IPS-18c (cell line): ENCODE measurements at regions not wholly inside any gene's neighbourhood (a gene's known extent, or its start where the extent isn't known, plus 50 kb on each side); places are given as distances from the start of the nearest gene placed in this dataset.

ENCODE experiments used
- H3K4me3 ChIP-seq: 2 replicates; pipeline ENCODE4 v1.7.0; 2013; ENCODE audit warnings: low read depth, mild to moderate bottlenecking, low read length, moderate library complexity; ENCODE audit not compliant: insufficient read depth
- H3K9me3 ChIP-seq: one replicate; pipeline ENCODE4 v1.6.1; 2013; ENCODE audit warnings: mild to moderate bottlenecking, low read length, moderate library complexity; ENCODE audit not compliant: control insufficient read depth, insufficient read depth

- H3K9me3 ChIP-seq: peaks cover 2% of the 10 kb centered on the region
- H3K4me3 ChIP-seq: no peak overlapping the region
Measured at GRCh38 chr16:66154801-66155200, 211.7 kb upstream of the CDH5 start.

- H3K4me3 ChIP-seq: no peak overlapping the region
- H3K9me3 ChIP-seq: peaks cover 2% of the 10 kb centered on the region
Measured at GRCh38 chr16:66152823-66153393, 213.6 kb upstream of the CDH5 start.

DNA sequence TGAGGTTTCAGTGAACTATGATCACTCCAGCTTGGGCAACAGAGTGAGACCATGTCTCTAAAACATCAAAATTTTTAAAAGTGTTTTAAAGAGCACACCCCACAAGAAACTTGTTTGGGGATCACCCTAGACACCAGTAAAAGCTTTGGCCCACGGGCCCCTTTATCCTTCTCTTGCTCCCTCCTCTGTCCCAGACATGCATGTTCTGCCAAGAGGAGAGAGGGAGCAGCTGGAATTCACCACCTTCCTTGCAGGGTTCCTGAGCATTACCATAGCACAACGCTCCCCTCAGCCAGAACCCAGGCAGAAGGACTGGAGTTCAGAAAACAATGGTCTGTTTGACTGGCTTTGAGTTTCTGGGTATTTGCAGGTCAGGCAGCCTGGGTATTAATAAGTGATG lies 214.3 kb upstream of the CDH5 start:
- H3K9me3 ChIP-seq: peaks cover 2% of the 10 kb centered on the region

GRCh38 chr16:66150698-66151482 lies 215.6 kb upstream of the CDH5 start:
- H3K9me3 ChIP-seq: peaks cover 2% of the 10 kb centered on the region
- H3K4me3 ChIP-seq: no peak overlapping the region

More for the DNA sequence above, 214.3 kb upstream of the CDH5 start:
- H3K4me3 ChIP-seq: no peak overlapping the region

DNA sequence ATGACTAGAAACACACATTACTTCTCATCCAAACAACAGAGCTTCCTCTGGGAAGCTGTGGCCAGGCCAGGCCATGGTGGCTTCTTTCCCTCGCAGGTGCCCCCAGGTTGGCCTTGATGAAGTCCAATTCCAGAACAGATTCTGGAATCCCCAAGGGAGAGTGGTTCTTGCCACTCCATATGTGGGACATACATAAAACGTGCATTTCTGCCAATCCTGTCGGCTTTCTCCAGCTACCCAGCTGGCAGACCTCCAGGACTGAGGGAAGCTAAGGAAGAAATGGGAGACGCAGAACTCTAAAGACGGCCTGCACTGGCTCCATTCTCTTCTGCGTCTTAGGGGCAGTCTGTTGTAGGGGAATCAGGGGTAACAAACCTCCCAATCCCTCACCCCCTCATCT lies 219.2 kb upstream of the CDH5 start:
- H3K4me3 ChIP-seq: no peak overlapping the region

DNA sequence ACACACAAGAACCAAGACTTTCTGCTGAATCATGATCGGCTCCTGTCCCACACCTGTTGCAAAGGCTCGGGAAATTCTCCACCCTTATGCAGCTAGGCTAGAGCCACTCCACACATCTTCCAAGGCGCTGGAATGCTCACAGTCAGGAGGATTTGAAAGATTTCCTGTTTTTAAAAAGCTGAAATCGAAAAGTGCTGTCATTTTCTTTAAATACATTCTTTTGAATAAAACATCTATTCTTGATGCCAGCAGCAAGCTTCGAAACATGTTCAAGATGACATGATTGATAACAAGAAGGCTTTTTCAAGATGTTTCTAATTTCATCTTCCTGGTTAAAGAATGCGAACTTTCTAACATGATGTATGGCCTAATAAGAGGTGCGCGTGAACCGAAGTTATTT lies 219.7 kb upstream of the CDH5 start:
- H3K9me3 ChIP-seq: peaks cover under 1% of the 10 kb centered on the region
- H3K4me3 ChIP-seq: no peak overlapping the region

More for the DNA sequence above, 219.2 kb upstream of the CDH5 start:
- peaks cover 2% of the 10 kb centered on the region for H3K9me3 ChIP-seq

DNA sequence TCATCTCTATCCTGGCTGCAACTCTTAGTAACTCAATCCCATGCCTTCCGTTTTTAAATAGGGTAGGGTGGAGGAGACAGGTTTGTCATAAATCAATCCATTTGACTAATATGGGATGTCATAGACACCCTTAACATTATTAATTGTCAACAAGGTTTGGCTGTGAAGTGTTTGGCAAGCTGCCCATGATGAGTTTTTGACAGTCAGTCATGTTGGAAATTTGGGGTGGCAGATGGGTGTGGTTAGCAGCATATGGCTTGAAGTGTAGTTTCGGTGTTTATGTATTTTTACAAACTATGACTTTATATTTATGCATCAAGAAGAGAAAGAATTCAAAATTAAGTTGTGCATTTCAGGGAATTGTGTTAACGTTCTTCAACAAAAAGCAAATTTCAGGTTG lies 221.8 kb upstream of the CDH5 start:
- no peaks in the 10 kb centered on the region for H3K9me3 ChIP-seq
- no peak overlapping the region for H3K4me3 ChIP-seq

- H3K4me3 ChIP-seq: no peak overlapping the region
Measured at GRCh38 chr16:66143415-66143814, 223.1 kb upstream of the CDH5 start.

DNA sequence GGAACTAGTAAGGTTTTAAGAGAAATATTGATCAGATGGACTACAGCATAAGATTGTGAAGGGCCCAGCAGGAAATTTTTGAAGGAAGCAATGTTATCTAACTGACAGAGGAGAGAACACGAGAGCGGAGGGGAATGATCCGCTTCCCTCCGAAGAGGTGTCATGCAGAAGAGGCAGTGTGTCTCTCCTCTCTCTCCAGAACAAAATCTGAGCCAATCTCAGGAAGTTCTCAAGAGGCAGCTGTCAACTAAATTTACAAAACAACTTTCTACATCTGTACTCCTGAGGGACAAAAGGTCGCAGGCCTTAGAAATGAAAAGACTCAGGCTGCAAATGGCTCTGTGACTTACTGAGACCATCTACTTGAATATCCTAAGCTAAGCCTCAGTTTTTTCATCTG lies 224.6 kb upstream of the CDH5 start:
- H3K9me3 ChIP-seq: no peaks in the 10 kb centered on the region
- no peak overlapping the region for H3K4me3 ChIP-seq

More at GRCh38 chr16:66143415-66143814, 223.1 kb upstream of the CDH5 start:
- no peaks in the 10 kb centered on the region for H3K9me3 ChIP-seq

DNA sequence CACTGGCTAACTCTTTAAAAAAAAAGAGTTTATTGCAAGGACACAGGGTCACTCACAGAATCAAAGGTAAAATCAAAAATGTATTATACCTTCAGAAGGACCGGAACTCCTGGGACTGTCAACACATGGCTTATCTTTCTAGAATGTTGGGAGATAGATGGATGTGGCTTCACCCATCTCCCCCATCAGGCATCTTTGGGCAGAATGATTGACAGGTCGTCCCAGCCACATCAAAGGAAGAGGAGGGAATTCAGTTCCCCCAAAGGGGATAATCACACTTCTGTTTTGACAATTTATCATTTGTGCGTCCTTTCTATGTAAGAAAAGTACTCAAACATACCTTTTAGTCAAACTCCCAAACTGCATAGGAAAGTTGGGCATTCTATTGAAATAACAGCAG lies 228.6 kb upstream of the CDH5 start:
- Histone ChIP-seq H3K4me3 (no peak overlapping the region), H3K9me3 (no peaks in the 10 kb centered on the region)

DNA sequence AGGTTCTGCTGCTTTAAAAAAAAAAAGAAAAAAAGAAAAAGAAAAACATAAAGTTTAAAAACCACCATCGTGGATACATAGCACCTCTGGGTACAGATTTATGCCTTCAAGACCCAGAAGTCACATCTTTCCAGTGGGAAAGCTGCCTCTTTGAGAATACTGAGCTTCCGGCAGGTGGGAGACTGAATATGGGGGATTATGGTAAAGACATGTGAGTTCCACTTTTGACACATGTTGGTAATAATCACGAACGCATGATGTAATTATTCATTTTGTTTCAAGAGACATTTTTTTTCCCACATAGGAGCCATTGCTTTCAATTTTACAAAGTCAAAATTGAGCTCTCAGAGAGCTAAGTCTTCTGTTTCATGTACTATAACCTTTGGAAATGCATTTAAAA lies 229.7 kb upstream of the CDH5 start:
- Histone ChIP-seq H3K4me3 (no peak overlapping the region), H3K9me3 (no peaks in the 10 kb centered on the region)

- Histone ChIP-seq H3K9me3 (no peaks in the 10 kb centered on the region), H3K4me3 (no peak overlapping the region)
Measured at GRCh38 chr16:66135838-66136237, 230.7 kb upstream of the CDH5 start.

GRCh38 chr16:66135421-66135831 lies 231.1 kb upstream of the CDH5 start:
- no peaks in the 10 kb centered on the region for H3K9me3 ChIP-seq

DNA sequence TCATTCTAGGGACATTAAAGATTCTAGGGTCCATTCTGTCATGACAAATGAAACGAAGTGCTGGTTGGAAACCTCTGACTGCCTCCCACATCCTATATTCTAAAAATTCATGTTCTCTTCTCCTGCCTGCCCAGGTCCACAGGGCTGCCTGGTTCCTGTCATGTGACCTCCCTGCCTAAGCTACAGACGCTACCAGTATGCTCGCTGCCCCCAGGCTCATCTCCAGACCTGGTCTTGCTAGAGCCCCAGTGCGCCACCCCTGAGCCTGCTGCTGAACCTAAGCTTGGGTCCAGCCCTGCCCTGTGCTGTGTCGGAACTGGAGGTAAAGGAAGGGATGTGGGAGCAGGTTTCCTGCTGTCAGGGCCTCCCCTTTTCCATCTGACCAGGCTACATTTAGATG lies 231.6 kb upstream of the CDH5 start:
- Histone ChIP-seq H3K4me3 (no peak overlapping the region), H3K9me3 (no peaks in the 10 kb centered on the region)

More at GRCh38 chr16:66135421-66135831, 231.1 kb upstream of the CDH5 start:
- no peak overlapping the region for H3K4me3 ChIP-seq

GRCh38 chr16:66133643-66134338 lies 232.7 kb upstream of the CDH5 start:
- Histone ChIP-seq H3K9me3 (no peaks in the 10 kb centered on the region), H3K4me3 (no peak overlapping the region)

DNA sequence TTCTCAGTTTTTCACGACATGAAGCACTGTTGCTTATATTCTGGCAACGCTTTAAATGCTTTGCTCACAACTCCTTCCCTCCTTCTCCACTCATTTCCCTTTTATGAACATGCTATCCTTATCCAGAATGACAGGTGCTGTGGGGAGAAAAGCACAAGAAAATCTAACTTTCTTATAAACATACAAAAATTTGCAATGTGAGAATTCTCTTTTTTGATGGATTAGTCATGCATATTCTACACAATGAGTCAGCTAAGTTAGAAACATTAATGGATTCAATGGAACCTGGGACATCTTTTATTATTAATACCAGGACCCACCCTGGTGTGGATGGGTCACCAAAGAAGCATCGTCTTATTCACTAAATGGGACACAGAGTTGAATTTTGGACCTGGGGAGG lies 234.6 kb upstream of the CDH5 start:
- H3K4me3 ChIP-seq: no peak overlapping the region

DNA sequence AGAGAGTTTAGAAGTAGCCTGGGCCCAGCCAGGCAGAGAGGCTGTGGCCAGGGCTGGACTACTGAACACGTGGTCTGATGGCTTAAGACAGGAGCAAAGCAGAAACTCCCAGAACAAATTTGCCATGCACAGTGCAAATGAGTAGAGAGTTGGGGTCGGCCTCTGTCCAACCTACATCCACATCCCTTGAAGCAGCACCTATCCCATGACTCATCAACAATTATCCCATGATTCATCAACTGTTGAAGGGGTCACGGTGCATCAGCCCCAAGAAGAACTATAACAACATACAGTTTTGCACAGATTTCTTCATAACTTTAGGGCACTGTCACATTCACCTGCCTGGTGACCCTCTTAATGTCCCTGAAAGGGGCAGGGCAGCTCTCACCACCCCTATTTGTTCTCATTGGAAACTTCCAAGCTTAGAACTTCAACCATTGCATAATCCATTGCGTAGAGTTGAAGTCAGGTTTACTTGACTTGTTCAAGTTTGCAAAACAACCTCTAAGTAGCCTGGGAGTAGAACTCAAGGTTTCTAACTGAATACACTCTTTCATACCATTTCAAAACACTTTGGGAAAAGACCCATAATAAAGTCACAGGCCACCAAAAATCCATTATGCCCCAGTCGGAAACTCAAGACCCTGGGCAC lies 235.2 kb upstream of the CDH5 start:
- no peaks in the 10 kb centered on the region for H3K9me3 ChIP-seq
- no peak overlapping the region for H3K4me3 ChIP-seq

More for the DNA sequence above, 234.6 kb upstream of the CDH5 start:
- H3K9me3 ChIP-seq: no peaks in the 10 kb centered on the region
